K562 (cell line): ENCODE measurements at regions not wholly inside any gene's neighbourhood (a gene's known extent, or its start where the extent isn't known, plus 50 kb on each side); places are given as distances from the start of the nearest gene placed in this dataset.
A peak's percentile ranks its signal among the peaks of the same experiment; 100 is the strongest.

ENCODE experiments used
- ARID2 ChIP-seq: fragments of 450-650 bp; IDR thresholded peaks from 2 replicates; pipeline ENCODE4 v1.6.1; 2017; ENCODE audit warnings: antibody characterized with exemption, mild to moderate bottlenecking
- CC2D1A ChIP-seq: fragments of 450-650 bp; IDR thresholded peaks from 2 replicates; pipeline ENCODE4 v1.6.1; 2017; ENCODE audit warnings: mild to moderate bottlenecking
- CHD4 ChIP-seq: fragments of 200-600 bp; sonication (generic); IDR thresholded peaks from 3 replicates; pipeline ENCODE4 v1.6.1; 2012; ENCODE audit warnings: low read depth, mild to moderate bottlenecking, mixed read lengths, low read length, inconsistent platforms; ENCODE audit not compliant: insufficient read depth, insufficient replicate concordance, poor library complexity, severe bottlenecking
- EWSR1 ChIP-seq: fragments of 450-650 bp; IDR thresholded peaks from 2 replicates; pipeline ENCODE4 v1.6.1; 2018; ENCODE audit warnings: borderline replicate concordance, mild to moderate bottlenecking, low read depth, moderate library complexity; ENCODE audit not compliant: partially characterized antibody
- GABPA ChIP-seq: fragments of 200-800 bp; sonication (Bioruptor generic); conservative IDR thresholded peaks from 2 replicates; pipeline ENCODE4 v1.6.1; 2016; ENCODE audit warnings: low read depth, missing genetic modification characterization, missing compliant biosample characterization
- NFYB ChIP-seq: IDR thresholded peaks from 2 replicates; pipeline ENCODE4 v1.6.1; 2011; ENCODE audit warnings: mild to moderate bottlenecking, moderate library complexity; ENCODE audit not compliant: insufficient read length; ENCODE audit errors: extremely low read depth
- NUFIP1 ChIP-seq: fragments of 450-650 bp; IDR thresholded peaks from 2 replicates; pipeline ENCODE4 v1.6.1; 2018; ENCODE audit not compliant: partially characterized antibody
- RBM14 ChIP-seq: fragments of 200-400 bp; formaldehyde crosslinking; IDR thresholded peaks from 2 replicates; pipeline ENCODE4 v1.6.1; 2018; ENCODE audit warnings: low read depth, mild to moderate bottlenecking, low read length, moderate library complexity, borderline replicate concordance; ENCODE audit not compliant: insufficient read depth
- SMARCB1 ChIP-seq: IDR thresholded peaks from 2 replicates; pipeline ENCODE4 v1.6.1; 2011; ENCODE audit warnings: improper control_type of control experiment, low read depth; ENCODE audit not compliant: insufficient read length
- ZBED1 ChIP-seq: IDR thresholded peaks from 2 replicates; pipeline ENCODE4 v1.6.1; 2014
- ZNF239 ChIP-seq: fragments of 250-450 bp; sonication (Bioruptor Pico); IDR thresholded peaks from 2 replicates; pipeline ENCODE4 v1.4.0; 2020; ENCODE audit warnings: mild to moderate bottlenecking
- ZNF668 ChIP-seq: fragments of 250-450 bp; sonication (Bioruptor Pico); IDR thresholded peaks from 2 replicates; pipeline ENCODE4 v1.8.0; 2022; ENCODE audit warnings: mild to moderate bottlenecking, inconsistent platforms
- TF ChIP-seq, protein P1 (sequence below): fragments of 250-450 bp; sonication (Bioruptor Pico); IDR thresholded peaks from 2 replicates; pipeline ENCODE4 v1.5.0; 2021; ENCODE audit warnings: mild to moderate bottlenecking, moderate library complexity
- TF ChIP-seq, protein P2 (sequence below), 3 experiments: IDR thresholded peaks in 2 of 3; conservative IDR thresholded peaks in 1 of 3; 2 replicates each; pipeline ENCODE4 v1.5.1; 2011 to 2012; ENCODE audit warnings: low read length in 3 of 3, mild to moderate bottlenecking in 3 of 3, control low read depth in 2 of 3, improper control_type of control experiment in 1 of 3, inconsistent platforms in 1 of 3, low read depth in 1 of 3, mixed read lengths in 1 of 3, moderate library complexity in 1 of 3; ENCODE audit not compliant: insufficient read depth in 2 of 3
- TF ChIP-seq, protein P3 (sequence below): fragments of 250-450 bp; sonication (Bioruptor Pico); IDR thresholded peaks from 2 replicates; pipeline ENCODE4 v1.4.0; 2020; ENCODE audit warnings: mild to moderate bottlenecking, moderate library complexity
- TF ChIP-seq, protein P4 (sequence below): fragments of 250-450 bp; sonication (Bioruptor Pico); IDR thresholded peaks from 2 replicates; pipeline ENCODE4 v1.5.0; 2021
- TF ChIP-seq, protein P5 (sequence below): fragments of 250-450 bp; sonication (Bioruptor Pico); IDR thresholded peaks from 2 replicates; pipeline ENCODE4 v1.4.0; 2020; ENCODE audit warnings: mild to moderate bottlenecking

DNA sequence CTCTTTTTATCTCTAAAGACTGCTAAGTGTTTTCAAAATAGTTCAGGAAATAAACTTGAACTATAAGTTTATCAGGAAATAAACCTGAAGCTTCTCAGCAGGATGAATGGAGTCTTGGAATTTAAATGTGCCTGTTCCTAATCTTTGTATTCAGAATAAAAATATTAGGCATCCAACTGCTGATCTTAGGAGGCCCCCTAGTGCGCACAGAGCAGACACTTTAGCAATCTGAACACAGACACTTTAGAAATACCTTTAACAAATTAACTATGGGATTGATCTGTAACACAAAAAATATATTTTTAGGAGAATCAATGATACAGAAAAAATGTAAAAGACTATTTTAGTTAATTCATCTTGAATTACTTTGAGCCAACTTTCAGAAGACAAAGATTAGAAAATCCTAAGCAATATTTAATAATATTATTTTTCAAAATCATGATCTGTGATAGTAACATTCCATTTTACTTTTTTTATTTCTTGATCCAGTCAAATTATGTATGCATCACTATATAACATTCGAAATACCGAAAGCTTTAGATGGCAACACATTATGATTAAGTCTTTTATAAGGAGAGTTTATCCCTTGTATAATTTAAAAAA is 80.9 kb downstream of the SLC41A2 start (continued):
- TF ChIP-seq, protein P1, sequence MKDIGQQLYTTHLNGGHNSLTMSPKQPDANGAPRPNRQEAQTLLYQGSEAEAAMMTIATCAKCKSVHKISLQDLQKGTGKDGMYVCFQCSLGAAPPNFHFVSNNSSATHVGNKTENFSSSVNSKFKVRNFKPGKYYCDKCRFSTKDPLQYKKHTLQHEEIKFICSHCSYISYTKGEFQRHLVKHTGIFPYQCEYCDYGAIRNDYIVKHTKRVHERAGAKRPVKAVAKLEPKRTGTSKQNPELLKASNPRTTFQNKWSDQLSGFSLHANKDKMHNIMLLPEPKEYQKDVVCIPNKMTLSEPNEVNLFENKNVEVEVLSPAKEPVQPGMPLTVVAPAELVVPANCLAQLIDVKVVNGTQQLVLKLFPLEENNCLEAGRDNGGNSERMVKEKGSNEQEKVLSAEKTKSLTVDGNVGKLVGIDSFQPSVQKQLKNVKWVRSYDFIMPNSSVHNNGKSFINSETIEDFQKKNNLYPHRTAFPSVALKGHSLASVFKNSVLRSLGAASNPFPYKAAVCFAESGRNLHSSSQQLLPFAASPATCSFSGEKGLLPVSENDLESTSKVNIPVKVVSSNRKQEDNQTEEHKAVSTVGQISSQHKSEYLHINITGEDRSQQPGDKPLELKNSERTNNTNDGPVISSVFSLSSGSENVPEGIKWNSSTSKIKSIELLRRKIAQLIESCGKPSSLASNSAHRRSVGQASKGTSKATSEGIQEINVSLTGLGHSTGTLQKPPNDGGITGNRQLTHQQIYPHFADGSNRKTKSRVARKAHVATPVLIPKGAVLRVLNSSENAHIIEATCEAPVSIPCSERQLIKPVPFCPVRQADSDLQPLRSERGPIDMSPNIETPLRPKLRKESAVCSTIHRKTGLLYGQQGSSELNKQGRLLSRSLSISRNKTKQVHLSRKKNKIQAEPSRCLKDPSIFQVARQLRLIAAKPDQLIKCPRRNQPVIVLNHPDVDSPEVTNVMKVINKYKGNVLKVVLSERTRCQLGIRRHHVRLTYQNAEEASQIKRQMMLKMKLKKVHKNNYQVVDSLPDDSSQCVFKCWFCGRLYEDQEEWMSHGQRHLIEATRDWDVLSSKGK (CRISPR knock-in tag), result no peak
- TF ChIP-seq CHD4 (no peak), NFYB (no peak), ARID2 (peak; percentile 45; the same call in 1 of the 2 replicates), ZNF239 (CRISPR knock-in tag) (no peak), RBM14 (no peak), GABPA (tag) (no peak), ZBED1 (no peak), SMARCB1 (no peak), ZNF668 (CRISPR knock-in tag) (no peak), NUFIP1 (no peak), EWSR1 (no peak), CC2D1A (no peak)
- TF ChIP-seq, protein P2, sequence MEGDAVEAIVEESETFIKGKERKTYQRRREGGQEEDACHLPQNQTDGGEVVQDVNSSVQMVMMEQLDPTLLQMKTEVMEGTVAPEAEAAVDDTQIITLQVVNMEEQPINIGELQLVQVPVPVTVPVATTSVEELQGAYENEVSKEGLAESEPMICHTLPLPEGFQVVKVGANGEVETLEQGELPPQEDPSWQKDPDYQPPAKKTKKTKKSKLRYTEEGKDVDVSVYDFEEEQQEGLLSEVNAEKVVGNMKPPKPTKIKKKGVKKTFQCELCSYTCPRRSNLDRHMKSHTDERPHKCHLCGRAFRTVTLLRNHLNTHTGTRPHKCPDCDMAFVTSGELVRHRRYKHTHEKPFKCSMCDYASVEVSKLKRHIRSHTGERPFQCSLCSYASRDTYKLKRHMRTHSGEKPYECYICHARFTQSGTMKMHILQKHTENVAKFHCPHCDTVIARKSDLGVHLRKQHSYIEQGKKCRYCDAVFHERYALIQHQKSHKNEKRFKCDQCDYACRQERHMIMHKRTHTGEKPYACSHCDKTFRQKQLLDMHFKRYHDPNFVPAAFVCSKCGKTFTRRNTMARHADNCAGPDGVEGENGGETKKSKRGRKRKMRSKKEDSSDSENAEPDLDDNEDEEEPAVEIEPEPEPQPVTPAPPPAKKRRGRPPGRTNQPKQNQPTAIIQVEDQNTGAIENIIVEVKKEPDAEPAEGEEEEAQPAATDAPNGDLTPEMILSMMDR (IDR thresholded peaks at IDR 0.05 in 2 of 3, conservative IDR thresholded peaks at IDR 0.05 in 1 of 3; ENCODE audit: insufficient read depth in 2 of 3, low read depth in 1 of 3, low read length in 3 of 3), result peak; percentile 47 to 70 (median 50); a peak in 4 of 6 replicates
- TF ChIP-seq, protein P3, sequence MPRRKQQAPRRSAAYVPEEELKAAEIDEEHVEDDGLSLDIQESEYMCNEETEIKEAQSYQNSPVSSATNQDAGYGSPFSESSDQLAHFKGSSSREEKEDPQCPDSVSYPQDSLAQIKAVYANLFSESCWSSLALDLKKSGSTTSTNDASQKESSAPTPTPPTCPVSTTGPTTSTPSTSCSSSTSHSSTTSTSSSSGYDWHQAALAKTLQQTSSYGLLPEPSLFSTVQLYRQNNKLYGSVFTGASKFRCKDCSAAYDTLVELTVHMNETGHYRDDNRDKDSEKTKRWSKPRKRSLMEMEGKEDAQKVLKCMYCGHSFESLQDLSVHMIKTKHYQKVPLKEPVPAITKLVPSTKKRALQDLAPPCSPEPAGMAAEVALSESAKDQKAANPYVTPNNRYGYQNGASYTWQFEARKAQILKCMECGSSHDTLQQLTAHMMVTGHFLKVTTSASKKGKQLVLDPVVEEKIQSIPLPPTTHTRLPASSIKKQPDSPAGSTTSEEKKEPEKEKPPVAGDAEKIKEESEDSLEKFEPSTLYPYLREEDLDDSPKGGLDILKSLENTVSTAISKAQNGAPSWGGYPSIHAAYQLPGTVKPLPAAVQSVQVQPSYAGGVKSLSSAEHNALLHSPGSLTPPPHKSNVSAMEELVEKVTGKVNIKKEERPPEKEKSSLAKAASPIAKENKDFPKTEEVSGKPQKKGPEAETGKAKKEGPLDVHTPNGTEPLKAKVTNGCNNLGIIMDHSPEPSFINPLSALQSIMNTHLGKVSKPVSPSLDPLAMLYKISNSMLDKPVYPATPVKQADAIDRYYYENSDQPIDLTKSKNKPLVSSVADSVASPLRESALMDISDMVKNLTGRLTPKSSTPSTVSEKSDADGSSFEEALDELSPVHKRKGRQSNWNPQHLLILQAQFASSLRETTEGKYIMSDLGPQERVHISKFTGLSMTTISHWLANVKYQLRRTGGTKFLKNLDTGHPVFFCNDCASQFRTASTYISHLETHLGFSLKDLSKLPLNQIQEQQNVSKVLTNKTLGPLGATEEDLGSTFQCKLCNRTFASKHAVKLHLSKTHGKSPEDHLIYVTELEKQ, result no peak
- TF ChIP-seq, protein P4, sequence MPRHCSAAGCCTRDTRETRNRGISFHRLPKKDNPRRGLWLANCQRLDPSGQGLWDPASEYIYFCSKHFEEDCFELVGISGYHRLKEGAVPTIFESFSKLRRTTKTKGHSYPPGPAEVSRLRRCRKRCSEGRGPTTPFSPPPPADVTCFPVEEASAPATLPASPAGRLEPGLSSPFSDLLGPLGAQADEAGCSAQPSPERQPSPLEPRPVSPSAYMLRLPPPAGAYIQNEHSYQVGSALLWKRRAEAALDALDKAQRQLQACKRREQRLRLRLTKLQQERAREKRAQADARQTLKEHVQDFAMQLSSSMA (CRISPR knock-in tag), result no peak
- TF ChIP-seq, protein P5, sequence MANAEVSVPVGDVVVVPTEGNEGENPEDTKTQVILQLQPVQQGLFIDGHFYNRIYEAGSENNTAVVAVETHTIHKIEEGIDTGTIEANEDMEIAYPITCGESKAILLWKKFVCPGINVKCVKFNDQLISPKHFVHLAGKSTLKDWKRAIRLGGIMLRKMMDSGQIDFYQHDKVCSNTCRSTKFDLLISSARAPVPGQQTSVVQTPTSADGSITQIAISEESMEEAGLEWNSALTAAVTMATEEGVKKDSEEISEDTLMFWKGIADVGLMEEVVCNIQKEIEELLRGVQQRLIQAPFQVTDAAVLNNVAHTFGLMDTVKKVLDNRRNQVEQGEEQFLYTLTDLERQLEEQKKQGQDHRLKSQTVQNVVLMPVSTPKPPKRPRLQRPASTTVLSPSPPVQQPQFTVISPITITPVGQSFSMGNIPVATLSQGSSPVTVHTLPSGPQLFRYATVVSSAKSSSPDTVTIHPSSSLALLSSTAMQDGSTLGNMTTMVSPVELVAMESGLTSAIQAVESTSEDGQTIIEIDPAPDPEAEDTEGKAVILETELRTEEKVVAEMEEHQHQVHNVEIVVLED (CRISPR knock-in tag), result no peak
